ENCODE measurements at regions not wholly inside any gene's neighbourhood (a gene's known extent, or its start where the extent isn't known, plus 50 kb on each side); places are given as distances from the start of the nearest gene placed in this dataset.

DNA sequence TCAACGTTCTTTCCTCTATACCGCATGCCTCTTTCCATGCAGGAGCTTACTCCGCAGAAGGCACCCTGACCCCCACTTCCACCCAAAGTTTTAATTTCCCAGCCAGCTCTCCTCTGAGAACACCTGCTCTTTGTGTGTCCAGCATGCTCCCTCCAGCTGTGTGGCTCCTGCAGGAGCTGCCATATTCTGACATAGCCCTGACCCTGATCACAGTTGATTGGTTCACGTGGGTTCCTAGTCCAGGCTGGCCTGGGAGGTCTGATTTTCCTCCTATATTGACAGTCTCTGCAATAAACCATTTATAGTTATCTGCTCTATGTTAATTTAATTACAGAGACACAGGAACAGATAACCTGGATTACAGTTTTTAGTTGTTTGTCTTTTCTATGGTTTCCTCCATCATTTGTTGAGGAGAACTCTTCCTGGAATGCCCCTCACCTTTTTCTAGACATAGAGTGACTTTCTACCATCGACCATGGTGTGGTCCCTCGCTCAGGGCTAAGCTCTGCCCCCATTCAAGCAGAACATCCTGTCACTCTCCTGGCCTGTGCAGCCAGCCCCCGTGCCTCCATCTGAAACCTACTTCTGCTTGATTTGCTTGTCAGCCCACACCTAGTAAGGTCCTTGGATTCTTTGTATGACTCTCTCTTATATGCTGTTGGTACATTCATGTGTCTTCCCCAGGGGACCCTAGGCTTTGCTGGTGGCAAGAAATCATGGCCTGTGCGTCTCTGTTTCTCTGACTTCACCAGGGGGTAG is 231.5 kb downstream of the LPIN1 start:
- H3K27me3 ChIP-seq (ENCODE audit: control insufficient read depth, insufficient read depth, low read length, poor library complexity, severe bottlenecking) = no peaks in the 10 kb centered on the region
- Mint-ChIP-seq H3K36me3 (ENCODE audit: low read depth) (no peaks in the 10 kb centered on the region), H3K9me3 (peaks cover 11% of the 10 kb centered on the region), H3K27me3 (ENCODE audit: insufficient read depth) (no peaks in the 10 kb centered on the region), H3K27ac (no peak overlapping the region), H3K4me1 (no peaks in the 10 kb centered on the region), H3K4me3 (no peak overlapping the region)
- DNase-seq = no peak
- no peak overlapping the region for H3K27ac ChIP-seq (ENCODE audit: low read depth, low read length)
- H3K9ac ChIP-seq (ENCODE audit: extremely low read depth, low read length, poor library complexity, severe bottlenecking) = no peak overlapping the region
- 93 to 97% methylated on average over 4 to 8 of the region's 8 CpGs for WGBS, 2 experiments (ENCODE audit: insufficient coverage in 1 of 2, insufficient read length in 1 of 2)
- H3K9me3 ChIP-seq (ENCODE audit: control insufficient read depth, low read length) = peaks cover 8% of the 10 kb centered on the region
- TF ChIP-seq, protein P1, sequence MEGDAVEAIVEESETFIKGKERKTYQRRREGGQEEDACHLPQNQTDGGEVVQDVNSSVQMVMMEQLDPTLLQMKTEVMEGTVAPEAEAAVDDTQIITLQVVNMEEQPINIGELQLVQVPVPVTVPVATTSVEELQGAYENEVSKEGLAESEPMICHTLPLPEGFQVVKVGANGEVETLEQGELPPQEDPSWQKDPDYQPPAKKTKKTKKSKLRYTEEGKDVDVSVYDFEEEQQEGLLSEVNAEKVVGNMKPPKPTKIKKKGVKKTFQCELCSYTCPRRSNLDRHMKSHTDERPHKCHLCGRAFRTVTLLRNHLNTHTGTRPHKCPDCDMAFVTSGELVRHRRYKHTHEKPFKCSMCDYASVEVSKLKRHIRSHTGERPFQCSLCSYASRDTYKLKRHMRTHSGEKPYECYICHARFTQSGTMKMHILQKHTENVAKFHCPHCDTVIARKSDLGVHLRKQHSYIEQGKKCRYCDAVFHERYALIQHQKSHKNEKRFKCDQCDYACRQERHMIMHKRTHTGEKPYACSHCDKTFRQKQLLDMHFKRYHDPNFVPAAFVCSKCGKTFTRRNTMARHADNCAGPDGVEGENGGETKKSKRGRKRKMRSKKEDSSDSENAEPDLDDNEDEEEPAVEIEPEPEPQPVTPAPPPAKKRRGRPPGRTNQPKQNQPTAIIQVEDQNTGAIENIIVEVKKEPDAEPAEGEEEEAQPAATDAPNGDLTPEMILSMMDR (conservative IDR thresholded peaks at IDR 0.05) = no peak
- H3K4me1 ChIP-seq (ENCODE audit: control insufficient read depth, insufficient read depth, low read length) = no peaks in the 10 kb centered on the region
- H3K4me3 ChIP-seq (ENCODE audit: low read length) = no peak overlapping the region
- no peaks in the 10 kb centered on the region for H3K36me3 ChIP-seq (ENCODE audit: control insufficient read depth, insufficient read depth, low read length)

DNA sequence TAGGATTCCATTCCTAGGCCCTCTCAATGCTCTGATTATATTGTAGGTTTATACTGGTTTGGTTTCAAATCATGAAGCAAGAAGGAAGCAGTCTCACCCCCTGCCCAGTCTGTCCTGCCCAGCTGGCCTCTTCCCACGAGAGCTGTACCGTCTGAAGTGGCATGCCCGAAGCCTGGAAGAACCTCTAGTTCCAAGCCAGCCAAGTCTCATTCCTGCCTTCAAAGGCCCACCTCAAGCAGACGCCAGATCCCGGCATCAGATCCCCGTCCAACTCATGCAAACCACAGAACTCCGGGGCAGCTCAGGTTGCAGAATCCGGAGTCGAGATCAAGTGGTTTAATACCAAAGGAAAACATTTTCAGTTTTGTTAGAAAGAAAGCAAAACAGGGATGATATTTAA is 234.4 kb downstream of the LPIN1 start:
- Mint-ChIP-seq H3K9me3 (no peaks in the 10 kb centered on the region), H3K4me3 (no peak overlapping the region), H3K36me3 (ENCODE audit: low read depth) (no peaks in the 10 kb centered on the region), H3K4me1 (no peaks in the 10 kb centered on the region), H3K27me3 (ENCODE audit: insufficient read depth) (no peaks in the 10 kb centered on the region), H3K27ac (no peak overlapping the region)
- H3K27ac ChIP-seq (ENCODE audit: low read depth, low read length) = no peak overlapping the region
- H3K4me1 ChIP-seq (ENCODE audit: control insufficient read depth, insufficient read depth, low read length) = no peaks in the 10 kb centered on the region
- 95% methylated on average over 5 to 9 of the region's 9 CpGs for WGBS, 2 experiments (ENCODE audit: insufficient coverage in 1 of 2, insufficient read length in 1 of 2)
- H3K4me3 ChIP-seq (ENCODE audit: low read length) = no peak overlapping the region
- no peaks in the 10 kb centered on the region for H3K27me3 ChIP-seq (ENCODE audit: control insufficient read depth, insufficient read depth, low read length, poor library complexity, severe bottlenecking)
- TF ChIP-seq, protein P1 (conservative IDR thresholded peaks at IDR 0.05) = no peak
- H3K9me3 ChIP-seq (ENCODE audit: control insufficient read depth, low read length) = no peaks in the 10 kb centered on the region
- no peak for DNase-seq
- H3K36me3 ChIP-seq (ENCODE audit: control insufficient read depth, insufficient read depth, low read length) = no peaks in the 10 kb centered on the region
- no peak overlapping the region for H3K9ac ChIP-seq (ENCODE audit: extremely low read depth, low read length, poor library complexity, severe bottlenecking)

- 84 to 100% methylated on average over 1 to 4 of the region's 4 CpGs for WGBS, 2 experiments (ENCODE audit: insufficient coverage in 1 of 2, insufficient read length in 1 of 2)
- H3K4me3 Mint-ChIP-seq = no peak overlapping the region
- no peak overlapping the region for H3K27ac ChIP-seq (ENCODE audit: low read depth, low read length)
- H3K27ac Mint-ChIP-seq = no peak overlapping the region
- H3K27me3 Mint-ChIP-seq (ENCODE audit: insufficient read depth) = no peaks in the 10 kb centered on the region
- DNase-seq = no peak
- no peaks in the 10 kb centered on the region for H3K36me3 ChIP-seq (ENCODE audit: control insufficient read depth, insufficient read depth, low read length)
- no peaks in the 10 kb centered on the region for H3K4me1 ChIP-seq (ENCODE audit: control insufficient read depth, insufficient read depth, low read length)
- no peak overlapping the region for H3K4me3 ChIP-seq (ENCODE audit: low read length)
- H3K36me3 Mint-ChIP-seq (ENCODE audit: low read depth) = no peaks in the 10 kb centered on the region
- TF ChIP-seq, protein P1 (conservative IDR thresholded peaks at IDR 0.05) = no peak
- no peaks in the 10 kb centered on the region for H3K27me3 ChIP-seq (ENCODE audit: control insufficient read depth, insufficient read depth, low read length, poor library complexity, severe bottlenecking)
- H3K9me3 ChIP-seq (ENCODE audit: control insufficient read depth, low read length) = no peaks in the 10 kb centered on the region
- no peaks in the 10 kb centered on the region for H3K4me1 Mint-ChIP-seq
- no peak overlapping the region for H3K9ac ChIP-seq (ENCODE audit: extremely low read depth, low read length, poor library complexity, severe bottlenecking)
- H3K9me3 Mint-ChIP-seq = no peaks in the 10 kb centered on the region
Observed at GRCh38 chr2:11983401-11983800, 237.0 kb downstream of the LPIN1 start.

Data from endodermal cell (in vitro differentiated cells).